HG03066 (cell line): ENCODE measurements at regions not wholly inside any gene's neighbourhood (a gene's known extent, or its start where the extent isn't known, plus 50 kb on each side); places are given as distances from the start of the nearest gene placed in this dataset.

ENCODE experiments used
- ATAC-seq: cut with Tn5 transposase; IDR thresholded peaks from one replicate; pipeline ENCODE4 v1.9.1; 2021; ENCODE audit warnings: low read depth; ENCODE audit not compliant: unreplicated experiment

DNA sequence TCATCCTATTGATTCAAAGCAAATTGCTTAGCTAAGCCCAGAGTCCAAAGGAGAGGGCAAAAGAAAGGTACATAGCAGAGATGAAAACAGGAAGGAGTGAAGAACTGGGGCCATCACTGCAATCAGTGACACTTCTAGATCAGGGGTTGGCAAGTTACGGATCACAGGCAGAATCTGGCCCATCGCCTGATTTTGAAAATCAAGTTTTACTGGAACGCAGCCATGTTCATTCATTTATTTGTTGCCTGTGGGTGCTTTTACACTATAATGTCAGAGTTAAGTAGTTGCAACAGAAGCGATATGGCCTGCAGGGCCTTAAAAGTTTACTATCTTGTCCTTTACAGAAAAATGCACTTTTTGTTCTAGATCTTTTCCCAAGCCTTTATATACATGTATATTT, 271.7 kb upstream of the TOPAZ1 start:
- ATAC-seq: no peak

DNA sequence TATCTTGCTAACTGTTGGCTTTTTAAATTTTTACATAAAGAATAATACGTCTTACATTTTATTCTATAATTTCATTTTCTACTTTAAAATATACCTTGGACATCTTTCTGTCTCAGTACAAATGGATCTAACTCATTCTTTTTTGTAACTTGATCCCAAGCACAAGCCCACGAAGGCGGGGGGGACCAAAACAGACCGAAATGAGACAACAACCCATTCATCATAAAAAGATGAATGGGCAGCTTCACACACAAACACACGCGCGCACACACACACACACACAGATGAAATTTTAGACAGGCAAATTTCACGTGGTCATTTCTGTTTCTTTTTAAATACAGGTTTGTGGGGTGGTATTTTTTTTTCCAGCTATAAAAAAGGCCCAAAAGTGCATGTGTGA, 271.3 kb upstream of the TOPAZ1 start:
- ATAC-seq: no peak

DNA sequence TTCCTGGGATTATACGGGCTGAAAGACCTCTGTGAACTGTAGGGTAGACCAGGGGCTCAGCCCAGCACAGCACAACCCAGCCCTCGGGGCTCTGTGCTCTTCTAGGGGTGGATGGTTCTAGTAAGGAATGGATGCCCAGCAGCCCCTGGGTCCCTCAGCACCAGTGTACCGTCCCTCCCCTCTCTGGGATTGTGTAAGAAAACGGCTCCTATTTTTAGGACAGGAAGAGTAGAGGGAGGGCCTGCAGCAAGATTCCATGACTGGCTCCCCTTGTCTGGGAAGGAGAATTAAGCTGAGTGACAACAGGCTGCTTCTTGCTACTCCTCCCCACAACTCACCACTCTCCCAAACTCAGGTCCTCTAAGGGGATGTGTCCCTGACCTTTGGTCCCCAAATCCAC, 270.8 kb upstream of the TOPAZ1 start:
- no peak for ATAC-seq

DNA sequence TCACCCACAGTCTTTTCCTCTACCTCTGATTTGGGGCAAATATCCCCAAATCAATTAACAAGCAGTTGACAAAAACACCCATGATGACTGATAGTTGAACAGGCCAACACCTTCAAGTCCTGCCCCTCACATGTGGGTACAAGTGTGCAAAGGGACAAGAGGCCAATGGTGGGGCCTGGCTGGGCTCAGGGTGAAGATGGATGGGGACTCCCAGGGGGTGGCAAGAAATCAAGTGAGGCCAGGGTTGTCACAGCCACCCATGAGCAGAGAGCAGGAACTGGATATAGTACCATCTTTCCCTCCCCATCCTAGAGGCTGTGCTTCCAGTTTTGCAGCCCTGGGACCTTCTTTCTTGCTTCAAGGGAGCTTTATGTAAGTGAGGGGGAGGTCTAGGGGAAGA, 270.2 kb upstream of the TOPAZ1 start:
- no peak for ATAC-seq

DNA sequence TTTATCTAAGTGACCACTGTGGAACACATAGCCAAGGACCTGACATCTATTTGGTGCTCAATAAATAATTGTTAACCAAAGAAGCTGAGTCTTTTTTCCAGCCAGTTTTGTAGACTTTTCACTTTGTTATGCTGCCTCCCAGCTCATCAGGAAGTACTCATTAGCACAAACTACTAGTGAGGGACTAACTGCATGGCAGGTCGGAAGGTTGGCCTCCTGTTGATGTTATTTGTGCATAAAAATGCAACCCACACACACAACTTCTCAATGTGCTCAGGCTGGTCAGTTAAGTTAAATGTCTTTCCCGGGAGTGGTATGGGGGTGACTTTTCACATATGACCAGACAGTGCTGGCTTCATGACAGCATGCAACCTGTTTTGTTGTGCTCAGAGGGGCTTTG, 263.0 kb upstream of the TOPAZ1 start:
- ATAC-seq: no peak

DNA sequence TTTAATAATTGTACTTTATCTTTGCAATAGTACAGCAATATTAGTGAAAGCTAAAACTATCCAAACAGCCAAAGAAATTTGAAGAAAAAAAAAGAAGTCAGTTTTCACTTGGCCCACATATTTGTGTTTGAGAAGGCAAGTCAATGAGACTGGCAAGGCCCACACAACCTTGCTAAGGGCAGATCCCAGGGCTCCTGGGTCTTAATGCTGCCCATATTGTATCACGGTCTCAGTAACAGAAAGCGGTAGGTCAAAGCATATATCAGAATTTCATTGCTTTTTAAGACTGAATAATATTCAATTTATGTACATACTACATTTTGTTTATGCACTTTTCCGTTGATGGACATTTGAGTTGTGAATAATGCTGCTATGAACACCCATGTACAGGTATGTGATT, 262.0 kb upstream of the TOPAZ1 start:
- ATAC-seq: no peak

DNA sequence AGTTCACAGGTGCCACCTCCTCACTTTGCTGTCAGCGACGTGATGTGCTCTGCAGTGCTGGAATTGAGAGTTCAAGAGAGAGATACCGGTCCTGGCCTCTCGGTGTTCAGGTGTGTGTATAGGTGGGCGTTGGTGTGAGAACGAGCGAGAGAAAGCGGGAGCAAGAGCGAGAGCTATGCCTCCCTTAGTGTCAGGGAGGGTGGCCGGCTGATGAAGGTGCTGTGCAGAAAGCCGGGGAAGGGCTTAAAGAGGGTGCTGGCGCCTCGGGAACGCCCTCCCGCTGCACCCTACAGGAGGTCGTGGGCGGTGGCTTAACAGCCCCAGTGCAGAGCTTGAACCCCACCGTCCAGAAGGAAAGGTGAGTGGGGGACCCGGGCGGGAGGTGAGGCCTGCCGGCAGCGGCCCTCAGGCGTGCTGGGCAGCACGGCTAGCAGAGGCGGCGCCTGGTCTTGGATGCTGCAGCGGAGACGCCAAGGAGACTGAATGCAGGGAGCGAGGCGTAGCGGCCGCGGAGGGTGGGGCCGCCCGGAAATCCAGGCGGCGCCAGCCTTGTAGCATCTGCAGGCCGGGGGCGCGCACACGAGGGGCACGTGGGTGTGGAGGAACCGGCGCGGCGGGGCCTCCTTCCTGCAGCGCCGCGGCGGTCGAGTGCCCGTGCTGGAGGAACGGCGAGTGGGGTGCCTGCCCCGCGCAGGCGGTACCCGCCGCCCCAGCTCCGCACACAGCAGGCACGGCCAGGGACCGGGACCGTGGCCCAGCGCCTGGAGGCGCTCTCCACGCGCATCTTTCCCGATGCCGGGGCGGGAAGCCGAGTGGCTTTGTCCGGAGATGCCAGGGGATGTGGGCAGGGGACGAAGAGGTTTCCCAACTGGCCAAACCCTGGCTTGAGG, 246.8 kb upstream of the TOPAZ1 start:
- ATAC-seq: no peak

DNA sequence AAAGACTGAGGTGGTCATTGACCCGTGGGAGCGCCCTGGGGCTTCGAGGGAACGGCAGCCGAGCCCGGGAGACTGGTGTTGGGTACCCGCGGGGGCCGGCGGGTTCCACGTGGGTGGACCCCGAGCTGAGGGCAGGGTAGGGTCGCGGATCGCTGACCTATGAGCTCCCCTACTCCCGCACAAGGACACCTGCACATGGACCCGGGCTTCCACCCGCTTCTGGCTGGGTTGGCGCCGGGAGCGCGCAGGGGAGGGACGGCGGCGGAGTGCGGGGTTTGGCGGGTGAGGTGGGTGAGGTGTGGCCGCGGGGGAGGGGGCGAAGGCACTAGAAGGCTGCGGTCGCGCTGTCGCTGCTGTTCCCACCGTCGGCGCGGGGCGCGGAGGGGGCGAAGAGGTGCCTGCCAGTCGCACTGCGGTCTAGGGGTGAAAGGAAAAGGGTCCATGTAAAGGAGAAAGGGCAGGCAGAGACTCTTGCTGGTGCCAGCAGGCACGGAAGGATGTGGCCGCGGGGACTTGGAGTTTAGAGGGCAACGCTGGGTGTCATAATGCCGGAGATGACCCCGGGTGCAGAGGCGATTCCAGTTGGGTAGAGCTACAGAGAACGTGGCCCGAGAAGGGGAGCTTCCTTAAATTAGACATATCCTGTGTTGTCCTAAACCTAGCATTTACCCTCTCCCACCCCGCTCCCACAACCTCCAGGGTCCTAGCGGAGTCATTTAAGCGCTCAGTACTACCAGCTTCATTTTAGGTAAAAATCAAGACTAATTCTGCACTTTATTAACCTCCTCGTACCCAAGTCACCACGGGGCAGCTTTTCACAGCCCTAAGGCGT, 245.9 kb upstream of the TOPAZ1 start:
- ATAC-seq: no peak

DNA sequence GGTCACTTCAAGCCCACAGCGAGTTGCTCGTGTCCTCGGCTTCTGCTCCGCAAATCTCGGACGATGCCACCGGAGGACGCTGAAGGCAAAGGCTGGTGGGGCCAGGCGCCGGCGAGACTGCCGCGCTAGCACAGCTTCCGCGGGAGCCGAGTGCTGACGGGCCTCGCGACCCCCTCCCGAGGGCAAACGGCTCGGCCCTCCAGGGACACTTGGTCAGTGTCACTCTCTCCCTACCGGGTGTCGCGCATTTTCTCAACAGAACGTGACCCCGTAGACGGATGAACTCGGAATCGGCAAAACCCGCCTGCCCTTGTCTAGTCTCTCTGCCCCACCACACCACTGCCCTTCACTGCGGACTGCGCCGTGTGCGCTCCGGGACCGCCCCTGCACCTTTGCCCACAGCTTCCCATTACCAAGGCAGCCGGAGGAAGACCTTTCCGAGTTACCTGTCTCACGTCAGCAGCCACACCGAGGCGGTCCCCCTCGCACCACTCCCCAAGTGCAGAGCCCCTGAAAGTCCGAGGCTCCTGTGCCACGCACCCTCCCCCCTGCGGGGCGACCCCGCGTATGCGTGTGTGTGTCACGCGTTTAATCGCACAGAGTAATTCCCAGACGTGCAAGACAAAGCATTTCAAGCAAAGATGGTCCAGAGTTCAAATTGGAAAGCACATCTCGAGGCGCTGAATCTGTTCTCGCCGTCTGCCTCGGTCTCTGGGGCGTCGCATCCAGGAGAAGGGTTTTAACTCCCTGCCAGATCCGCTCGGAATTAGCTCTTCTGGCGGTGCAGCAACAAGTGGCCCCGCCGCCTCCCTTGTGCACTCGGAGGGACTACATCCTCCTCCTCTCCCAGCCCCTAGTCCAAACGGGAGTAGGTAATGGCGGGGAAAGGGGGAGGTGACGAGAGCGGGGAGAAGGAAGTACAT, 245.0 kb upstream of the TOPAZ1 start:
- ATAC-seq: no peak

DNA sequence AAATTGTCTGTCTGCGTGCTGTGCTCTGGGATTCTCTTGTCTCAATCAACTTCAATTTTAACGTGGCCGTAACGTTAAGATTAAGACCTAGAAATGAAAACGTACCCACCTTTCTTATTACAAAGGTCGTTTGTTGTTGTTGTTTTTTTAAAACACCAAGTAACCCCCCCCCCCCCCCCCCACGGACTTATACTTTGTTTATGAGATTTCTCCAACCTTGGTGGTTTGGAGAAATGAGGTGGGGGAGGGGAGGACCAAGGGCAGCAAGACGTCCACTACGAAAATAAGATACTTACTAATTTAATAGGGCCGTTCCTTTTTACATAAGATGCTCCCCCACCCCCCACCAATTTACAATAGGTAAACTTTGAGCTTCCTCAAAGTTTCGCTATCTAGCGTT, 244.4 kb upstream of the TOPAZ1 start:
- ATAC-seq: no peak

DNA sequence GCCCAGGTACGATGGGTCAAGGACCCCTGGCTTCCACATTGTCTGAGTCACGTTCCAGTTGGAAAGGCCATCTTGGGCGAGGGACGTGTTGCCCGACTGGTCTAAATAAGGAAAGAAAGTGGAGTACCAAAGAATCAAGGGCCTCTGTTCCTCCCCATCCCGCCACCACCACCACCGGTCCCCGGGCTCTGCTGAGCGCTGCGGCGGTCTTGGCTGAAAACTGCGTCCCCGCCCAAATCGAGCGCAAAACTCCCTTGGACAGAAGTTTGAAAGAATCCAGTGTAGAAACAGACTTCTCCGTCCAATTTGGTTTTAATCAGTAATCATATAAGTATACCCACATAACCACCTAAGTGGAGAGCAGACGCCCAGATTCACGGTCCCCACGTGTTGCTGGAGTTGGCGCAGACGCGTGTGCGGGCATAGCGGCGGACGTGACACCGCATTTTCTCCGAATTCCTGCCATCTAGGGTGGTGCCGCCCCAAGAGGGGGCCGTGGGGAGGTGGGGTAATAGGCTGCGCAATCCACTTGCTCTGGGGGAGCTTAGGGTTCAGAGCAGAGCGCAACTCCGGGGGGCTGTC, 243.8 kb upstream of the TOPAZ1 start:
- no peak for ATAC-seq

DNA sequence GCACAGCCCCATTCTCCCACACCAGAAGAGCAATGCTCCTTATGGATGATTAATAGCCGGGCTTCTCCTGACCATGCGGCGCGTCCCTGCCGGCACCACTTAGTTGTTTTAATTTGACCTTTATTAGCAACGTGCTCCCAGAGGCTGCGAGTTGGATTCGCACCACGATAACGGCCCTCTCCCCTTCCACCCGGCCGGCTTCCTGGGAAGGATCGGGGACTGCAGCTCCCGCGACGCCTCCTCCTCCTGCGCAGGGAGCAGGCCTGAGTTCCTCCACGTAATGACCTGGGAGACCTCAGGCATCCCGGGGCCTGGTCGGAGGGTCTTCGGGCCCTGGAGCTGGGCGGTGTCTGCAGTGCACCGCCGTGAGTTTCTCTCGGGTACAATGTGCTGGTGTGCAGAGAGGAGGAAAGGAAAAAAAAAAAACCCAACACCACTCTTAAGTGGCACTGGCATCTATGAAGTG, 243.3 kb upstream of the TOPAZ1 start:
- no peak for ATAC-seq

DNA sequence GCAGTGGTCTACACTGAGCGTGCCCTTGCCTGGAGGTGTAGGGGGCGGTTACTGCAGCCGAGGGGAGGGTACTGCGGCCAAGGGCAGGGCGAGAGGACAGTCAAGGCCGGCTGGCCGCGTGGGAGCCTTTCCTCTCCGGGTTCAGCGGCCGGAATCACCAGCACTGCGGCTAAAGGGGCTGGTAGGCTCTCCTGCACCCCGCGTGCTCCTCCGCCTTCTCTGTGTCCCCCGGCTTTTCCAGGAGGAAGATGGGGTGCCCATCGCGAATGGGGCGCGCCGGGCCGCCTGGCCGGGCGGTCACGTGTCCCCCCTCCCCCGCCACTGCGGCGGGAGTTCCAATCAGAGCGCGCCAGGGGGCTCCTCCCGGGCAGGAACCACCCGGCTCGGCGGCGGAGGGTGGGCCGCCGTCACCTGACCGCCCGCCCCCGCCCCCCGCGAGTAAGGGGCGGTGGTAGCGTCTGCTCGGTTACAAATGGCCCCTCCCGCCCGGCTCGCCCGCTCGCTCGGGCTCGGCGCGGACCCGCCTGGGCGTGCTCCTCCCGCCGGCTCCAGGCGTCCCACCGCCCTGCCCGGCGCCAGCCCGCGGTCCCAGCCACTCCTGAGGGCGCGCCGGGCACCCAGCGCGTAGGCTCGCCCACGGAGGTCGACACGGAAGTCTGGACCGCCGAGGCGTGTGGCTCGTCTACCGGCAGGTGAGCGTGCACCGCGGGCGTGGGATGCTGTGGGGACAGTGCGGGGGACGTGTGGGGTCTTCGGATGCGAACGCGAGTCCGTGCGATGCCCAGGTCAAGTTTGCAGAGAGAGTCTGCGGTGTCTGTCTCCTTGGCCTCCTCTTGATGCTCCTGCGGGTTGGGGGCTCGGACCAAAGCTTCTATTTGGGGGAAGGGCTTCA, 242.6 kb upstream of the TOPAZ1 start:
- peak; percentile 41 for ATAC-seq

DNA sequence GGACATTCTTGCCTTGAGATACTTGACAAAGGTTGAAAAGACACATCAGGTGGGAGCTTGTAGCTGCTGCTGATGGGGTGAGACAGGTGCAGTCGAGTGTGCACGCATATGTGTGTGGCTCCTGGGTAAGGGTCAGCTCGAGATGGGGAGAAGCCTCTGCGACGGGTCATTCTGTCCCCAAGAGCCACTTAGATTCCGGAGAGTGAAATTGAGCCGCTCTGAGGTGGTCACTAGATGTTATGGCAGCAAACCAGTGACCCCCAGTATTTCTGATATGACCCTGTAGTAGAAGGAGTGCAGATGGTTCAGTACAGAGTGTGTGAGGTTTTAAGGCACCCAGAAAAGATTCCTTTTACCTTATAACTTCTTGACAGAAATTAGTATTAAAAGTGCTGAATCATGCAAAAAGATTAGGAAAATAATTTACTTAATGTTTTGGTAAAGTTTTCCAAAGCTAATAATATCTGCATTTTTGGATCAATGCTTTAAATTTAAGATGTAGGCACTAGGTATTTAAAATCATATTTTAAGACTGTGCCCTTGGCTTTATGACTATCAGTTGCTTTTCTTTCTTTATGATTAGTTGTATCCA, 241.9 kb upstream of the TOPAZ1 start:
- ATAC-seq: no peak

DNA sequence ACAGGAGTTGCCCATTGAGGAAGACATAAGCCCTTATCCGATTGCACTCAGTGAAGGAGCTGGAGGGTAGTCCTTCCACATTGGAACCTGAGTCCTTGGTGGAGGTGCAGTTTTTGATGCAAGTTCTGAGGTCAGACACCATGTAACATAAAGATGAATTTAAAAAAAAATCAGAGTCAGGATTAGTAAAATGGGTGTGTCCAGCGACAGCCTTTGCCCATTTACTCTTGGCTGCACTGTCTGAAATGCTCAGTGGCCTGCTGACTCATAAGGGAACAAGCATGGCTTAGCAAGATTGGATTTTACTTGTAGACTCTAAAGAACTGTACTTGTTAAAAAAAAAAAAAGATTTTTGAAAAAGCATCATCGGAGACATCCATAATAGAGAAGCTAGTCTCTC, 241.1 kb upstream of the TOPAZ1 start:
- no peak for ATAC-seq

DNA sequence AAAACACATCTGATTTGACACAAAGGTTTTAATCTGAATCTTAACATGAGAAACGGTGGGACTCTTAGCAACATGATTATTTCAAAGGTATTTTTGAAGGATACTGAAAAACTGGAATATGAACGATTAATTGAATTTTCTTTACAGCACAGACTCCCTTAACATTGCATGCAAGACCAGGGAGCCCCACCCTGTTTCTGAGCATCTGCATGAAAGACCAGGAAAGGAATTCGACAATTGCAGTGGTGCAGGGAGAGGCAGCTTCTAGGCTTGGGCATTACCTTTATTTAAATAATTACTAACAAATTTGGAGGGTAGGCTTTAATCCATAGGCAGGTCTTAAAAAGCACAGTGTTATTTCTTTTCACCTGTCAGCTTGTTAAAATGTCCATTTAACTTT, 240.6 kb upstream of the TOPAZ1 start:
- ATAC-seq: no peak

DNA sequence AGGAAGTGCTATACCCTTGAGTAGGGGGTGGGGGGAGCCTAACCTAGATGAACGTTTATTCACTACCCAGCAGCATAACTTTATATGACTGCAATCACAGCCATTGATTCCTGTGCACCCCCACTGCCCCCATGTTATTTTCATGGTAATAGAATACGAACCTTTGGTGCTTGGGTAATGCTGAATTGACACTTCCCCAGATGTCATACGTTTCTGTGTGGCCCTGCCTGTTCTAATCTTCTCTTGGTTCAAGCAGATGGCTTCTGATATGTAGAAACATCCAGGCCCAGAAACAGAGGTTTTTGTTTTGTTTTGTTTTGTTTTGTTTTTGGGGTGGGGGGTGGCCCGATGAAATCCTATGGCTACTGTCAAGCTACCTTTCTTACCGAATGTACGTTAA, 237.9 kb upstream of the TOPAZ1 start:
- ATAC-seq: no peak

DNA sequence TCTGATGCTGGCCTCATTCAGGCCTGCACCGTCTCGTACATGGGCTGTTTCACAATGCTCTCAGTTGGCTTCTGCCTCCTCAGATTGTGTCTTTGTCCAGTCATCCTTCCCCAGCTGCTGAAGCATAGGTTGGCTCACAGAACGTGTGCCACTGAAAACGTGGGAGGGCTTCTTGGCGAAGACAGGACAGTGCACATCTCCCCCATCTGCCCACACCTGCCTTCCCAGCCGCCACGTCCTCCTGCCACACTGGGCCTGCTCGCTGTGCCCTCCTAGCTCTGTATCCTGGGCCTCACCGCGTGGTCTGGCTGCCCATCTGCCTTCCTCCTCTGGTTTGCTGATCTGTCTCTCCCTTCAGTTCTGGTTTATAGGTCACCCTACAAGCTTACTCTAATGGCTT, 230.0 kb upstream of the TOPAZ1 start:
- ATAC-seq: no peak
